Liver (tissue), 8 donors: ENCODE measurements at regions not wholly inside any gene's neighbourhood (a gene's known extent, or its start where the extent isn't known, plus 50 kb on each side); places are given as distances from the start of the nearest gene placed in this dataset.

ENCODE experiments used
- DNase-seq: peaks from one replicate; pipeline ENCODE4 v3.0.0-alpha.2; 2017; ENCODE audit warnings: low spot score
- H3K27ac ChIP-seq, 2 donors: one replicate each; pipeline ENCODE4 v1.7.0; 2013; ENCODE audit warnings: inconsistent platforms in 2 of 2, low read length in 2 of 2, control low read depth in 1 of 2, low read depth in 1 of 2, mild to moderate bottlenecking in 1 of 2
- H3K27me3 ChIP-seq, 4 donors: one replicate each; pipeline versions ENCODE4 v1.6.1 to v1.7.0; 2013; ENCODE audit warnings: low read length in 3 of 4, inconsistent platforms in 1 of 4, mild to moderate bottlenecking in 1 of 4, moderate library complexity in 1 of 4; ENCODE audit not compliant: control insufficient read depth in 4 of 4, insufficient read depth in 4 of 4
- H3K36me3 ChIP-seq, 4 donors: one replicate each; pipeline versions ENCODE4 v1.6.1 to v1.7.0; 2013; ENCODE audit warnings: low read length in 3 of 4, mild to moderate bottlenecking in 3 of 4, low read depth in 1 of 4, moderate library complexity in 1 of 4; ENCODE audit not compliant: control insufficient read depth in 4 of 4, insufficient read depth in 3 of 4
- H3K4me1 ChIP-seq, 4 donors: one replicate each; pipeline versions ENCODE4 v1.6.1 to v1.7.0; 2013; ENCODE audit warnings: low read length in 3 of 4, mild to moderate bottlenecking in 3 of 4, moderate library complexity in 1 of 4; ENCODE audit not compliant: control insufficient read depth in 4 of 4, insufficient read depth in 4 of 4
- H3K4me3 ChIP-seq, 3 donors: one replicate each; pipeline versions ENCODE4 v1.6.1 to v1.7.0; 2013; ENCODE audit warnings: low read length in 3 of 3, control low read depth in 1 of 3, low read depth in 1 of 3, mild to moderate bottlenecking in 1 of 3
- H3K9ac ChIP-seq, 2 donors: one replicate each; pipeline ENCODE4 v1.7.0; 2013; ENCODE audit warnings: low read length in 2 of 2, mild to moderate bottlenecking in 2 of 2, moderate library complexity in 2 of 2, control low read depth in 1 of 2, low read depth in 1 of 2
- H3K9me3 ChIP-seq, 4 donors: one replicate each; pipeline versions ENCODE4 v1.6.1 to v1.7.0; 2013; ENCODE audit warnings: low read length in 3 of 4; ENCODE audit not compliant: control insufficient read depth in 4 of 4
- EGR1 ChIP-seq, 2 donors: IDR thresholded peaks; 2 replicates each; pipeline ENCODE4 v1.6.1; 2016 to 2018; ENCODE audit warnings: antibody characterized with exemption in 2 of 2, low read depth in 2 of 2
- FOXA1 ChIP-seq: IDR thresholded peaks from 2 replicates; pipeline ENCODE4 v1.6.1; 2016; ENCODE audit warnings: antibody characterized with exemption
- FOXA2 ChIP-seq: IDR thresholded peaks from 2 replicates; pipeline ENCODE4 v1.6.1; 2016; ENCODE audit warnings: antibody characterized with exemption
- GABPA ChIP-seq, 2 donors: IDR thresholded peaks in 1 of 2; conservative IDR thresholded peaks in 1 of 2; 2 replicates each; pipeline ENCODE4 v1.6.1; 2016; ENCODE audit warnings: antibody characterized with exemption in 2 of 2, mild to moderate bottlenecking in 1 of 2, moderate library complexity in 1 of 2
- HNF4A ChIP-seq, 2 donors: conservative IDR thresholded peaks; 2 replicates each; pipeline ENCODE4 v1.6.1; 2016; ENCODE audit warnings: antibody characterized with exemption in 2 of 2, mild to moderate bottlenecking in 2 of 2
- JUND ChIP-seq, 2 donors: IDR thresholded peaks; 2 replicates each; pipeline ENCODE4 v1.6.1; 2016; ENCODE audit warnings: antibody characterized with exemption in 2 of 2
- MAX ChIP-seq: IDR thresholded peaks from 2 replicates; pipeline ENCODE4 v1.6.1; 2016; ENCODE audit warnings: antibody characterized with exemption
- NR2F2 ChIP-seq: IDR thresholded peaks from 2 replicates; pipeline ENCODE4 v1.6.1; 2016; ENCODE audit warnings: antibody characterized with exemption
- RAD21 ChIP-seq, 2 donors: IDR thresholded peaks; 2 replicates each; pipeline ENCODE4 v1.6.1; 2016; ENCODE audit warnings: antibody characterized with exemption in 2 of 2, mild to moderate bottlenecking in 2 of 2
- RXRA ChIP-seq, 2 donors: IDR thresholded peaks; 2 replicates each; pipeline ENCODE4 v1.6.1; 2017 to 2018; ENCODE audit warnings: antibody characterized with exemption in 2 of 2, mild to moderate bottlenecking in 1 of 2
- SP1 ChIP-seq: IDR thresholded peaks from 2 replicates; pipeline ENCODE4 v1.6.1; 2018; ENCODE audit warnings: antibody characterized with exemption, mild to moderate bottlenecking
- TAF1 ChIP-seq: conservative IDR thresholded peaks from 2 replicates; pipeline ENCODE4 v1.6.1; 2016; ENCODE audit warnings: antibody characterized with exemption, mild to moderate bottlenecking
- YY1 ChIP-seq: IDR thresholded peaks from 2 replicates; pipeline ENCODE4 v1.6.1; 2016; ENCODE audit warnings: antibody characterized with exemption, mild to moderate bottlenecking
- ZBTB33 ChIP-seq: IDR thresholded peaks from 2 replicates; pipeline ENCODE4 v1.6.1; 2016; ENCODE audit warnings: antibody characterized with exemption
- WGBS: extraction: QIAGEN DNeasy Blood & Tissue Kit; methylation state at CpG from one replicate; pipeline ENCODE4 v1.1.7; 2013; 5-methylcytosine and 5-hydroxymethylcytosine counted together
- TF ChIP-seq, protein P1 (sequence below): IDR thresholded peaks from 2 replicates; pipeline ENCODE4 v1.6.1; 2016; ENCODE audit warnings: antibody characterized with exemption, mild to moderate bottlenecking
- TF ChIP-seq, protein P2 (sequence below): IDR thresholded peaks from 2 replicates; pipeline ENCODE4 v1.6.1; 2016; ENCODE audit warnings: antibody characterized with exemption
- TF ChIP-seq, protein P3 (sequence below): fragments of 150-350 bp; IDR thresholded peaks from 2 replicates; pipeline ENCODE4 v1.5.1; 2017; ENCODE audit warnings: improper control_type of control experiment, low read depth, low read length; ENCODE audit not compliant: missing input control
- donor health status: healthy.
- donor health status: healthy.
- donor health status: healthy.
- donor health status: healthy.
- donor health status: healthy.

- peak; percentile 31 for DNase-seq
- 80% methylated on average over 17 of the region's 17 CpGs for WGBS
- TF ChIP-seq JUND (IDR thresholded peaks at IDR 0.05) (no peak), ZBTB33 (no peak), FOXA1 (no peak), TAF1 (no peak), RAD21 (IDR thresholded peaks at IDR 0.05) (no peak), NR2F2 (no peak), HNF4A (conservative IDR thresholded peaks at IDR 0.05) (no peak), GABPA (IDR thresholded peaks at IDR 0.05 in 1 of 2, conservative IDR thresholded peaks at IDR 0.05 in 1 of 2) (no peak), RXRA (IDR thresholded peaks at IDR 0.05) (no peak), SP1 (no peak), MAX (no peak), FOXA2 (no peak), EGR1 (IDR thresholded peaks at IDR 0.05; ENCODE audit: low read depth in 2 of 2) (no peak), YY1 (no peak)
- TF ChIP-seq, protein P1, sequence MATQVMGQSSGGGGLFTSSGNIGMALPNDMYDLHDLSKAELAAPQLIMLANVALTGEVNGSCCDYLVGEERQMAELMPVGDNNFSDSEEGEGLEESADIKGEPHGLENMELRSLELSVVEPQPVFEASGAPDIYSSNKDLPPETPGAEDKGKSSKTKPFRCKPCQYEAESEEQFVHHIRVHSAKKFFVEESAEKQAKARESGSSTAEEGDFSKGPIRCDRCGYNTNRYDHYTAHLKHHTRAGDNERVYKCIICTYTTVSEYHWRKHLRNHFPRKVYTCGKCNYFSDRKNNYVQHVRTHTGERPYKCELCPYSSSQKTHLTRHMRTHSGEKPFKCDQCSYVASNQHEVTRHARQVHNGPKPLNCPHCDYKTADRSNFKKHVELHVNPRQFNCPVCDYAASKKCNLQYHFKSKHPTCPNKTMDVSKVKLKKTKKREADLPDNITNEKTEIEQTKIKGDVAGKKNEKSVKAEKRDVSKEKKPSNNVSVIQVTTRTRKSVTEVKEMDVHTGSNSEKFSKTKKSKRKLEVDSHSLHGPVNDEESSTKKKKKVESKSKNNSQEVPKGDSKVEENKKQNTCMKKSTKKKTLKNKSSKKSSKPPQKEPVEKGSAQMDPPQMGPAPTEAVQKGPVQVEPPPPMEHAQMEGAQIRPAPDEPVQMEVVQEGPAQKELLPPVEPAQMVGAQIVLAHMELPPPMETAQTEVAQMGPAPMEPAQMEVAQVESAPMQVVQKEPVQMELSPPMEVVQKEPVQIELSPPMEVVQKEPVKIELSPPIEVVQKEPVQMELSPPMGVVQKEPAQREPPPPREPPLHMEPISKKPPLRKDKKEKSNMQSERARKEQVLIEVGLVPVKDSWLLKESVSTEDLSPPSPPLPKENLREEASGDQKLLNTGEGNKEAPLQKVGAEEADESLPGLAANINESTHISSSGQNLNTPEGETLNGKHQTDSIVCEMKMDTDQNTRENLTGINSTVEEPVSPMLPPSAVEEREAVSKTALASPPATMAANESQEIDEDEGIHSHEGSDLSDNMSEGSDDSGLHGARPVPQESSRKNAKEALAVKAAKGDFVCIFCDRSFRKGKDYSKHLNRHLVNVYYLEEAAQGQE, result no peak
- TF ChIP-seq, protein P2, sequence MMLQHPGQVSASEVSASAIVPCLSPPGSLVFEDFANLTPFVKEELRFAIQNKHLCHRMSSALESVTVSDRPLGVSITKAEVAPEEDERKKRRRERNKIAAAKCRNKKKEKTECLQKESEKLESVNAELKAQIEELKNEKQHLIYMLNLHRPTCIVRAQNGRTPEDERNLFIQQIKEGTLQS, result no peak
- TF ChIP-seq, protein P3, sequence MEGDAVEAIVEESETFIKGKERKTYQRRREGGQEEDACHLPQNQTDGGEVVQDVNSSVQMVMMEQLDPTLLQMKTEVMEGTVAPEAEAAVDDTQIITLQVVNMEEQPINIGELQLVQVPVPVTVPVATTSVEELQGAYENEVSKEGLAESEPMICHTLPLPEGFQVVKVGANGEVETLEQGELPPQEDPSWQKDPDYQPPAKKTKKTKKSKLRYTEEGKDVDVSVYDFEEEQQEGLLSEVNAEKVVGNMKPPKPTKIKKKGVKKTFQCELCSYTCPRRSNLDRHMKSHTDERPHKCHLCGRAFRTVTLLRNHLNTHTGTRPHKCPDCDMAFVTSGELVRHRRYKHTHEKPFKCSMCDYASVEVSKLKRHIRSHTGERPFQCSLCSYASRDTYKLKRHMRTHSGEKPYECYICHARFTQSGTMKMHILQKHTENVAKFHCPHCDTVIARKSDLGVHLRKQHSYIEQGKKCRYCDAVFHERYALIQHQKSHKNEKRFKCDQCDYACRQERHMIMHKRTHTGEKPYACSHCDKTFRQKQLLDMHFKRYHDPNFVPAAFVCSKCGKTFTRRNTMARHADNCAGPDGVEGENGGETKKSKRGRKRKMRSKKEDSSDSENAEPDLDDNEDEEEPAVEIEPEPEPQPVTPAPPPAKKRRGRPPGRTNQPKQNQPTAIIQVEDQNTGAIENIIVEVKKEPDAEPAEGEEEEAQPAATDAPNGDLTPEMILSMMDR, result no peak
- H3K4me3 ChIP-seq, result no peak overlapping the region
- H3K9me3 ChIP-seq, result no peaks in the 10 kb centered on the region
- H3K36me3 ChIP-seq, result no peaks in the 10 kb centered on the region
- no peak overlapping the region for H3K9ac ChIP-seq
- H3K4me1 ChIP-seq, result no peaks in the 10 kb centered on the region
- H3K27ac ChIP-seq, result no peak overlapping the region
- H3K27me3 ChIP-seq, result peaks cover 0 to 4% (median 0%) of the 10 kb centered on the region in 4 donors
Measured at GRCh38 chr22:48757985-48758561, 1069.6 kb downstream of the BRD1 start.
